Activated T-helper 9 cell treated with anti-CD3 and anti-CD28 coated beads, Interleukin-2, amount 50 U/mL, for 16 hours (primary cell): ENCODE measurements at regions not wholly inside any gene's neighbourhood (a gene's known extent, or its start where the extent isn't known, plus 50 kb on each side); places are given as distances from the start of the nearest gene placed in this dataset.
A peak's percentile ranks its signal among the peaks of the same experiment; 100 is the strongest.
"Not testable (repeated sequence)": the region's sequence is repeated elsewhere in the genome, so short reads cannot be mapped to it uniquely, and the experiment has no call there.

Experiments used
- DNase-seq: peaks from one replicate; pipeline ENCODE4 v3.0.0-alpha.2; 2020; ENCODE audit warnings: low read depth

DNA sequence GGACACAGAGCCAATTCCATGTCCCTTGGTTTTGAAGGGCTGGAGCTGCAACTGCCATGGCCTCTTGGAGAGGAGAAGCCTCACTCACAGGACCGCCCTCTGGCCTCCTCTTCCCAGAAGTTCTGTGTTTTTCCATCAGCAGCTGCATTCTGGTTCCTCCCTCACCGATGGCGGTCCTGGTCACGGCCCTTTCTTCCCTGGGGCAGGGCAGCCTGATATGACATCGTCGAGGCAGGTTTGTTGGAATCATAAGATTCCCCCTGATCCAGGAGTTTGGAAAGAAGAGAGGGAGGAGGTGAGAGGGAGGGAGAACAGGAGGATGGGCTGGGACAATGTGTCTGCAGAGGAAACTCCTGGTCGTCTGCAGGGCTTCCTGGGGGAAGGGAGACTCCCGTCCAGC is 82.7 kb upstream of the PDZD8 start:
- no peak for DNase-seq

- DNase-seq = no peak
These were observed 82.0 kb upstream of the PDZD8 start for GRCh38 chr10:117457071-117457810.

- no peak for DNase-seq
These were observed 80.1 kb upstream of the PDZD8 start for GRCh38 chr10:117455346-117455745.

GRCh38 chr10:117454502-117454901 is 79.3 kb upstream of the PDZD8 start:
- no peak for DNase-seq

GRCh38 chr10:117453484-117453883 is 78.2 kb upstream of the PDZD8 start:
- DNase-seq = not testable (repeated sequence)

GRCh38 chr10:117450940-117451339 is 75.7 kb upstream of the PDZD8 start:
- DNase-seq = no peak

DNA sequence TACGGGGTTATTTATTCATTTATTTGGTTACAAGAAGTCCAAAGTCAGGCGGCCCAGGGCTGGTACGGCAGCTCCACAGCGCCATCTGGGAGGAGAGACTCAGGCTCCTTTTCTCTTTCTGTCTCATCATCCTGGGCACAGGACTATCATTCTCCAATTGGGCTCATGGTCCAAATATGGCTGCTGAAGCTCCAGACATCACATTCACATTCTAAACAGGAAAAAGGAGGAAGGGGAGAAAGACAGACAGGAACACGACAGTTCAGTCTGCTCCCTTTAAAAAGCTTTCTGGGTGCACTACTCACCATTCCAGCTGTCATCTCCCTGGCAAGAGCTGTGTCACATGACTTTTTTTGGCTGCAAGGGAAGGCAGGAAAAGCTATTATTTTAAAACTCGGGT is 74.4 kb upstream of the PDZD8 start:
- no peak for DNase-seq

DNA sequence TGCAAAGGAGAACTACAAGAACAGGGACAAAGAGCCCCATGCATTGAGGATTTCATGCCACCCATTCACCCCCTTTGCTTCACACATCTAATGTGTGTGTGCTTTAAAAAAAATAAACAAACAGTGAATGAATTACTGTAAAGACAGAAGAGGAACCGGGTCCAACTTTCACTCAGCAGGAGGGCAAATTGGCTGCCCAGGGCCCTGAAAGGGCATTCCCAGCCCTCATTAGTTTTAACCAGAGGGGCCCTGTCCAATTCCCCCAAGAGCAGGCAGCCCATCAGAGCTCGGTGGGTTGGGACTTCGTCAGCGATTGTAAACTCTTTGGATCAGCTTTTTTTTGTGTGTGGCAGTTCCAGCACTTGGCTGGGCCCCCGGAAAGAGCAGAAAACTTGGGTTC is 73.6 kb upstream of the PDZD8 start:
- DNase-seq = no peak

DNA sequence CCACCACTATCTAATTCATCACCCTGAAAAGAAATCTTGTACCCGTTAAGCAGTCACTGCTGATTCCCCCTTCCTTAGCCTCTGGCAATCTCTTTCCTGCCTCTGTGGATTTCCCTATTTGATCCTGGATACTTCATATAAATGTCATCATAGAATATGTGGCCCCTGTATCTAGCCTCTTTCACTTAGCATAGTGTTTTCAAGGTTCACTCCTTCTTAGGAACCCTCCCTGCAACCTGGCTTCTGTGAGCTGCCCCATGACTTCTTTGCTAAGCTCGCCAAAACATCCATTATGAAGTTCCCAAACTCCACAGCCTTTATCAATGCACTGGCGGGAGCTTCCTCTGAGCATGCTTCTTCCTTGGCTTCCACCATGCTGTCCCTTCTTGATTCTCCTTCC is 70.8 kb upstream of the PDZD8 start:
- no peak for DNase-seq

- DNase-seq = no peak
These were observed 69.3 kb upstream of the PDZD8 start for GRCh38 chr10:117444497-117445040.

DNA sequence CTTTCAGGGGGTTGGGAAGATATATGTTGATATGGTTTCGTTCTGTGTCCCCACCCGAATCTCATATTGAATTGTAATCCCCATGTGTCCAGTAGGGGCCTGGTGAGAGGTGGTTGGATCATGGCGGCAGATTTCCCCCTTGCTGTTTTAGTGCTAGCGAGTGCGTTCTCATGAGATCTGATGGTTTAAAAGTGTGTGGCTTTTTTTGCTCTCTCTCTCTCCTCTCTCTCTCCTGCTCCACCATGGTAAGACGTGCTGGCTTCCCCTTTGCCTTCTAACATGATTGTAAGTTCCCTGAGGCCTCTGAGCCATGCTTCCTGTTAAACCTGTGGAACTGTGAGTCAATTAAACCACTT is 68.4 kb upstream of the PDZD8 start:
- no peak for DNase-seq

GRCh38 chr10:117442944-117443685 is 67.9 kb upstream of the PDZD8 start:
- peak; percentile 23 for DNase-seq

DNA sequence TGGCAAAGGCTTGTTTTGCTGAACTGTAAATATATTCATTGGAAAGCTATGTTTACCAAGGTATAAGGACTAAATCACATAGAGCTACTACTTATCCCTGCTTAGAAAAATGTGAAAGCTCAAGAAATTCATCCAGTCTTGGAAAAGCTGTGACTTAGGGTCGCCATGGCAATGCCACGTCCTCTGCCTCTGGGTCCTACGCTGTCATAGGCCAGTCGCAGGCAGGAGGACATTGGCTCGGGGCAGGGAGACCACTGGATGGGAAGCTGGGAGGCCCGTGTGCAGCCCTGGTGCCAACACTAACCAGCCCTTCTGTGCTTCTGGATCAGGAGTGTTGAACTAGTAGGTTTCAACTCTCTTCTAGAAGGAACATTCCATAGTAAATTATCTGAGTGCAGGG is 67.3 kb upstream of the PDZD8 start:
- no peak for DNase-seq

DNA sequence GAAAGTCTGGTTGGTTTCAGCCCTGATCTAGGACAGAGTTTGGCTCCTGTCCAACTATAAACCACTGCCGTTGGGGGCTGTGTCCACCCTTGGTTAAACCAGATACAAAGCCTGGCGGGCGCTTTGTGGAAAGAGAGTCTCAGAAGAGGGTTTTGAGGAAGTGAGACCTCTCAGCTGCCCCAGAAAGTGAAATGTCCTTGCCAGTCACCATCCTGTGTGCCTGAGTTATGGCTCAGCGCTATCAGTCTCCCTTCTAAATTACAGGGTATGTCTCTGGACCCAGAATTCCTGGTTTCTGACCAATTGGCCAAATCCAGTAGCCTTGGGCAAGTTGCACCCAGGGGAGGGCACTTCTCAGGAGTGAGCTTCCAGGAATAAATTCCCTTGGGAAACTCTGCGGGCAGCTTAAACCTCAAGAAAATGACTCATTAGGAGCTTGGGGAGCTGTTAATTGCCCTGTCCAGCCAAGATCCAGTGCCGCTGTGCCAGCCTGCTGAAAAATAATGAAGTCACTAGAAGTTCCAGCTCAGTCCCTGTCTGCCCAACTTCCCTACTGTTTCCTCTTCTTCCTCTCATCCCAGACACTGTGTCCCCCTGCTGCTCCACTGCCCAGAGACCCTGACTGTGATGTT is 66.7 kb upstream of the PDZD8 start:
- DNase-seq = no peak

DNA sequence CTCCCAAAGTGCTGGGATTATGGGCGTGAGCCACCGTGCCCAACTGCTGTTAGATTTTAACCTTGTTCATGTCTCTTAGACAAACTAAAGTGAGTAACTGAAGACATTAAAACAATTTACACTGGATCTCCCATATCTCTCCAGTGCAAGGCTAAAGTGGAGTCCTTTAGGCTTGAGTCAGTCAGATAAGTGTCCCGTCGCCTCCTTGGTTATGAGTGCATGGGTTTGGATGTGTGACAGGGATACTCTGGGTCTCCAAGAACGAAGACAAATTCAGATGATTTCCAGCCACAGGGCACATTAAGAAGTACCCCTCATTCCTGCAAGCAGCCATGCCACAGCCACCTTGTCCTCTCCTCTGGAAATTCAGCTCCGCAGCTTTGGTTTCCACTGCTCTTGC is 66.1 kb upstream of the PDZD8 start:
- no peak for DNase-seq

- DNase-seq = no peak
These were observed 64.1 kb upstream of the PDZD8 start for GRCh38 chr10:117439243-117439912.

- no peak for DNase-seq
These were observed 57.6 kb upstream of the PDZD8 start for GRCh38 chr10:117432866-117433265.

GRCh38 chr10:117431160-117431559 is 55.9 kb upstream of the PDZD8 start:
- DNase-seq = no peak

- not testable (repeated sequence) for DNase-seq
These were observed 55.3 kb upstream of the PDZD8 start for GRCh38 chr10:117430535-117430934.

DNA sequence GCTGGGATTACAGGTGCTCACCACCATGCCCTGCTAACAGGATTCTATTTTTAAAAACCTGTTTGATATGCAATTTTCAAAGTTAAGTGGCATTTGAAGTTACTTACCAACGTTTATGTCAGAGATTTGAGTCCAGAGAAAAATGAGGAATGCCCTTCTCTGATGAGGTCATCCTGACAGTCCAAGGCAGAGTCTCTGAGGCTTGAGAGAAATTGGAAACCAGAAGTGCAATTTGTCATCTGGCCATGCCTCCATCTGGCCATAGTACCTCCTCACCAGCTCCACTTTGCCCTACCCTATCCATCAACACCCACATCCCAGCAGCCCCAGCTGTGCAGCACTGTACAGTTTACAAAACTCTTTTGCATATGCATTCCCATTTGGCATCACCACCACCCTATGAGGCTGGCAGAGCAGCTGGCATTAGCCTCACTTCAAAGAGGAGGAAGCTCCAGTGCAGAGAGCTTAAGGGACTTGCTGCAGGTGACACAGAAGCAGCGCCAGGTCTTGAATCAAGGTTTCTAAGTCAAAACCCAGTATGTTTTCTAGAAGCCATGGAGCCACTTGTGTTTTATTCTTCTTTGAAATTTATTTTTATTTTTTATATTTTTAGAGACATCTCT is 54.5 kb upstream of the PDZD8 start:
- DNase-seq = no peak

GRCh38 chr10:117427356-117427755 is 52.1 kb upstream of the PDZD8 start:
- DNase-seq = no peak

- DNase-seq = no peak
These were observed 50.8 kb upstream of the PDZD8 start for GRCh38 chr10:117425974-117426566.
